ENCODE measurements at regions not wholly inside any gene's neighbourhood (a gene's known extent, or its start where the extent isn't known, plus 50 kb on each side); places are given as distances from the start of the nearest gene placed in this dataset.

DNA sequence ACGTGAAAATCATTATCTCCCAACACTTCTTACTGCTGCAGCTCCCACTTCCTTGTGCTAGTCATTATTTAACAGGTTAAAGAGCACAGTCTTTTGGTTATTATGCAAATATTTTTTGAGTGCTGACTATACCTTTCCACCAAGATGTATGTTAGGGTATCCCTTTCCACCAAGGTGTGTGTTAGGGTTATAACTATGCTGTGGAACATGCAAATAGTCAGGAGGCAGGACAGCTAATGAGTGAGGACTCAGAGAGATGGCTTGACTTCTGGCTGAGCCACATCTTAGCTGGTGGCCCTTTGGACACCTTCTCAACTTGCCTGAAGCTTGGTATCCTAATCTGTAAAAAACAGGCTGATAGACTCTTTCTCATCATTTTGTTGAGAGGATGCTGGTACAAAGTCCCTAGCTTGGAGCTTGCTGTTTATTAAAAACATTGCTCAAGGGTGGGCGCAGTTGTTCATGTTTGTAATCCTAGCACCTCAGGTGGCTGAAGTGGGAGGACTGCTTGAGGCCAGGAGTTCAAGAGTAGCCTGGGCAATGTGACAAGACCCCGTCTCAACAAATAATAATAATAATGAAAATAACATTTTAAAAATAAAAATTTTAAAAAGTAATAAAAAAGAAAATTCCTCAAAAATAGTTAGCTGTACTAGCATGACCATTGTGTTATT lies 160.5 kb upstream of the ADAMTS9 start:
- Histone ChIP-seq H3K4me3 (no peak overlapping the region), H3K36me3 (no peaks in the 10 kb centered on the region), H3K9me3 (no peaks in the 10 kb centered on the region), H3K4me1 (peaks cover 0 to 9% (median 0%) of the 10 kb centered on the region in 4 donors), H3K27me3 (no peaks in the 10 kb centered on the region), H3K27ac (no peak overlapping the region)
- DNase-seq, result no peak
- intact Hi-C loops (cut with DNase I; ENCODE audit: low total_unique reads), result loop anchor here (10.0 kb wide), 1 partner anchor 77 kb away; no protein-coding TSS in a partner anchor
- TF ChIP-seq, protein P1, sequence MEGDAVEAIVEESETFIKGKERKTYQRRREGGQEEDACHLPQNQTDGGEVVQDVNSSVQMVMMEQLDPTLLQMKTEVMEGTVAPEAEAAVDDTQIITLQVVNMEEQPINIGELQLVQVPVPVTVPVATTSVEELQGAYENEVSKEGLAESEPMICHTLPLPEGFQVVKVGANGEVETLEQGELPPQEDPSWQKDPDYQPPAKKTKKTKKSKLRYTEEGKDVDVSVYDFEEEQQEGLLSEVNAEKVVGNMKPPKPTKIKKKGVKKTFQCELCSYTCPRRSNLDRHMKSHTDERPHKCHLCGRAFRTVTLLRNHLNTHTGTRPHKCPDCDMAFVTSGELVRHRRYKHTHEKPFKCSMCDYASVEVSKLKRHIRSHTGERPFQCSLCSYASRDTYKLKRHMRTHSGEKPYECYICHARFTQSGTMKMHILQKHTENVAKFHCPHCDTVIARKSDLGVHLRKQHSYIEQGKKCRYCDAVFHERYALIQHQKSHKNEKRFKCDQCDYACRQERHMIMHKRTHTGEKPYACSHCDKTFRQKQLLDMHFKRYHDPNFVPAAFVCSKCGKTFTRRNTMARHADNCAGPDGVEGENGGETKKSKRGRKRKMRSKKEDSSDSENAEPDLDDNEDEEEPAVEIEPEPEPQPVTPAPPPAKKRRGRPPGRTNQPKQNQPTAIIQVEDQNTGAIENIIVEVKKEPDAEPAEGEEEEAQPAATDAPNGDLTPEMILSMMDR (IDR thresholded peaks at IDR 0.05), result no peak

- no peaks in the 10 kb centered on the region for H3K36me3 ChIP-seq
- no peaks in the 10 kb centered on the region for H3K27me3 ChIP-seq
- intact Hi-C loops (cut with DNase I; ENCODE audit: low total_unique reads), result loop anchor here (10.0 kb wide), 1 partner anchor 80 kb away; no protein-coding TSS in a partner anchor
- H3K27ac ChIP-seq, result no peak overlapping the region
- H3K9me3 ChIP-seq, result no peaks in the 10 kb centered on the region
- TF ChIP-seq, protein P1 (IDR thresholded peaks at IDR 0.05), result no peak
- peaks cover 0 to 9% (median 0%) of the 10 kb centered on the region in 4 donors for H3K4me1 ChIP-seq
- no peak overlapping the region for H3K4me3 ChIP-seq
- no peak for DNase-seq
These were observed 156.8 kb upstream of the ADAMTS9 start for GRCh38 chr3:64844558-64844957.

DNA sequence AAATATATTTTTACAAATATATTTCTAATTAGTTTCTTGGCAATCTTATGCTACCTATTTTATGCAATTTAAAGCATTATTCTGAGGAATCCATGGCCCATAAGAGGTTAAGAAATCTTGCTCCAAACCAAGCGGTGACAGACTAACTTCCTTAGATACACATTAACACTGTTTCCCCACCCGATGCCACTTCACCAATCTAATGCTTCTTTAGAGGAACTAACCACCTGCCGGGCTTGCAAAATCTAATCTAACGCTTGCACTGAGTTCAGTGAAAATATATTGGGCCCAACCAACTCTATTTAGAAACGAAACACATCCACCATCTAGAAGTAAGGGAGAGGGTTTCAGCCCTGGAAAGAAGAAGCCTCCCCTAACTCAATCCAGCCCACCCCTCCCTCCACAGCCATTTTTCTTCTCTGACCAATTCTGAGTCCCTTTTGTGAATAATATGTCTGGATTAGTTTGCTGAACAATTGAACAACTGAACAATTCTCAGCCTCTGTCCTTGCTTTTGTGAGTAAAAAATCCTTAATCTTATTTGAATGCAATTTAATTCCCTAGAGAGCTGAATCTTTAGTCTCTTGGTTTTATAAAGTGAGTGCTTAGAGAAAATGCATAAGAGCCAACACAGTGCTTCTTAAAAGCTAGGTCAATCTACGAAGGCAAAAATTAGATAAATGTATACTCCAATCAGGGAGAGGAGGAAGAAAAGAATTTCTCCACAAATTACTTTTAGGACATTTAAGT lies 150.4 kb upstream of the ADAMTS9 start:
- intact Hi-C loops (cut with DNase I; ENCODE audit: low total_unique reads), result no loop called here
- Histone ChIP-seq H3K4me1 (peaks cover 0 to 21% (median 6%) of the 10 kb centered on the region in 4 donors), H3K9me3 (no peaks in the 10 kb centered on the region), H3K36me3 (peaks cover 0 to 5% (median 0%) of the 10 kb centered on the region in 3 donors), H3K4me3 (no peak overlapping the region), H3K27me3 (no peaks in the 10 kb centered on the region), H3K27ac (peak overlapping the region; percentile 33 to 68)
- TF ChIP-seq, protein P1 (IDR thresholded peaks at IDR 0.05), result no peak
- no peak for DNase-seq

GRCh38 chr3:64837126-64837738 lies 149.4 kb upstream of the ADAMTS9 start:
- TF ChIP-seq, protein P1 (IDR thresholded peaks at IDR 0.05), result no peak
- Histone ChIP-seq H3K4me1 (peaks cover 0 to 21% (median 6%) of the 10 kb centered on the region in 4 donors), H3K27me3 (no peaks in the 10 kb centered on the region), H3K36me3 (peaks cover 0 to 5% (median 0%) of the 10 kb centered on the region in 3 donors), H3K9me3 (no peaks in the 10 kb centered on the region), H3K27ac (peak overlapping the region; percentile 33 to 68), H3K4me3 (no peak overlapping the region)
- DNase-seq, result no peak
- intact Hi-C loops (cut with DNase I; ENCODE audit: low total_unique reads), result no loop called here

DNA sequence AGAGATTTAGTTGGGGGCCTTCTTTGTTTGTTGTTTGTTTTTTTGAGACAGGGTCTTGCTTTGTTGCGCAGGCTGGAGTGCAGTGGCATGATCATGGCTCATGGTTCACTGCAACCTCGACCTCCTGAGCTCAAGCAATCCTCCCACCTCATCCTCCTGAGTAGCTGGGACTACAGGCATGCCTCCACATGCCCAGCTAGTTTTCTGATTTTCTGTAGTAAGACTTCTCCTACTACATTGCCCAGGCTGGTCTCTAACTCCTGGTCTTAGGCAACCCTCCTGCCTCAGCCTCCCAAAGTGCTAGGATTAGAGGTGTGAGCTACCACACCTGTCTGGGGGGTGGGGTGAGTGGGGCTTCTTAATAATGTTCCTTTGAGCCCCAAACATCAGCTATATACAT lies 148.3 kb upstream of the ADAMTS9 start:
- Histone ChIP-seq H3K4me3 (no peak overlapping the region), H3K36me3 (peaks cover 0 to 5% (median 0%) of the 10 kb centered on the region in 3 donors), H3K27ac (peak overlapping the region in 1 of 2 donors; percentile 68), H3K4me1 (peaks cover 0 to 21% (median 6%) of the 10 kb centered on the region in 4 donors), H3K9me3 (no peaks in the 10 kb centered on the region), H3K27me3 (no peaks in the 10 kb centered on the region)
- intact Hi-C loops (cut with DNase I; ENCODE audit: low total_unique reads), result no loop called here
- DNase-seq, result no peak
- TF ChIP-seq, protein P1 (IDR thresholded peaks at IDR 0.05), result no peak

All from tibial artery (tissue), 4 donors.